Thyroid gland (tissue), 4 donors: ENCODE measurements at regions not wholly inside any gene's neighbourhood (a gene's known extent, or its start where the extent isn't known, plus 50 kb on each side); places are given as distances from the start of the nearest gene placed in this dataset.

Experiments used
- DNase-seq, 2 donors: peaks; one replicate each; pipeline ENCODE4 v3.0.0-alpha.2; 2019
- H3K27ac ChIP-seq, 3 donors: fragments of 200-600 bp; sonication (generic); 1 replicate in 2 of 3; 2 replicates in 1 of 3; pipeline ENCODE4 v1.5.1; 2016 to 2019; ENCODE audit warnings: mild to moderate bottlenecking in 1 of 3, moderate library complexity in 1 of 3
- H3K27me3 ChIP-seq: fragments of 200-600 bp; sonication (generic); one replicate; pipeline ENCODE4 v1.5.1; 2019
- H3K36me3 ChIP-seq, 2 donors: fragments of 200-600 bp; sonication (generic); one replicate each; pipeline ENCODE4 v1.5.1; 2016 to 2019
- H3K4me1 ChIP-seq, 2 donors: fragments of 200-600 bp; sonication (generic); one replicate each; pipeline ENCODE4 v1.5.1; 2017 to 2019
- H3K4me3 ChIP-seq, 3 donors: fragments of 200-600 bp; sonication (generic); replicated peaks in 1 of 3; 1 replicate in 2 of 3; 2 replicates in 1 of 3; pipeline ENCODE4 v1.5.1; 2016; ENCODE audit warnings: mild to moderate bottlenecking in 1 of 3
- H3K9me3 ChIP-seq: fragments of 200-600 bp; sonication (generic); one replicate; pipeline ENCODE4 v1.5.1; 2017
- POLR2A ChIP-seq, 2 donors: fragments of 450-650 bp; IDR thresholded peaks; one replicate each; pipeline ENCODE4 v1.6.1; 2017; ENCODE audit warnings: antibody characterized with exemption in 2 of 2, mild to moderate bottlenecking in 2 of 2, moderate library complexity in 1 of 2
- WGBS, 2 donors: methylation state at CpG; one replicate each; pipeline ENCODE4 v1.1.5; 2017; 5-methylcytosine and 5-hydroxymethylcytosine counted together
- intact Hi-C: fragments of 100-400 bp; cut with DNase I; formaldehyde crosslinking; loops from one replicate; pipeline ENCODE4 v1.15.1; 2023
- TF ChIP-seq, protein P1 (sequence below), 6 experiments: fragments of 200-600 bp in 3 of 6; fragments of 450-650 bp in 3 of 6; sonication (generic) in 3 of 6; IDR thresholded peaks; one replicate each; pipeline ENCODE4 v1.5.1; 2016 to 2019; ENCODE audit warnings: antibody characterized with exemption in 6 of 6, mild to moderate bottlenecking in 2 of 6, inconsistent platforms in 1 of 6, moderate library complexity in 1 of 6

DNA sequence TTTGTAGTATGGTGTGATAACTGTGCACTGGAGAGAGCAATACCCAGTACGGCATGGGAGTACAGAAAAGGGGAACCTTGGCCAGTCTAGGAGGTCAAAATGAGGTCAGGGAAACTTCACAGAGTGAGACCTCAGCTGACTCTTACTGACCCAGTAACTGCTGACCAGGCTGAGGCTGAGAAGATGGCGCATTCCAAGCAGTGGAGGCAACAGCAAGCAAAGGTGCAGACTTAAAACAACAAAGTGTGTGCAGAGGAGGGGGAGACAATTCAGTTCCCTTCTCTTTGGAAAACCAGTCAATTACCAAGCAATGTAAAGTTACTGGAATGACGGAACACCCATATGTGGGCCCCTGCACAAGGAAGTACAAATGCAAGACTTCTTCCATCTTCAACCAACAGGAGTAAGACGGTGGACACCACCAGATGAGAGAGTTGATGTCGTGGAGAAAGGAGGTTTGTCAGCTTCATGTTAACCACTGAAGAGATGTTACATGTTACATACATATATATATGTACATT, 54.6 kb upstream of the PRDX6 start:
- Histone ChIP-seq H3K4me3 (no peak overlapping the region), H3K36me3 (no peaks in the 10 kb centered on the region), H3K9me3 (no peaks in the 10 kb centered on the region), H3K4me1 (no peaks in the 10 kb centered on the region), H3K27me3 (no peaks in the 10 kb centered on the region), H3K27ac (no peak overlapping the region)
- intact Hi-C loops, result loop anchor here (10.0 kb wide), 2 partner anchors 292 to 402 kb away; partner anchors contain the start of genes CENPL, DARS2 and KLHL20
- DNase-seq, result no peak
- TF ChIP-seq, protein P1, sequence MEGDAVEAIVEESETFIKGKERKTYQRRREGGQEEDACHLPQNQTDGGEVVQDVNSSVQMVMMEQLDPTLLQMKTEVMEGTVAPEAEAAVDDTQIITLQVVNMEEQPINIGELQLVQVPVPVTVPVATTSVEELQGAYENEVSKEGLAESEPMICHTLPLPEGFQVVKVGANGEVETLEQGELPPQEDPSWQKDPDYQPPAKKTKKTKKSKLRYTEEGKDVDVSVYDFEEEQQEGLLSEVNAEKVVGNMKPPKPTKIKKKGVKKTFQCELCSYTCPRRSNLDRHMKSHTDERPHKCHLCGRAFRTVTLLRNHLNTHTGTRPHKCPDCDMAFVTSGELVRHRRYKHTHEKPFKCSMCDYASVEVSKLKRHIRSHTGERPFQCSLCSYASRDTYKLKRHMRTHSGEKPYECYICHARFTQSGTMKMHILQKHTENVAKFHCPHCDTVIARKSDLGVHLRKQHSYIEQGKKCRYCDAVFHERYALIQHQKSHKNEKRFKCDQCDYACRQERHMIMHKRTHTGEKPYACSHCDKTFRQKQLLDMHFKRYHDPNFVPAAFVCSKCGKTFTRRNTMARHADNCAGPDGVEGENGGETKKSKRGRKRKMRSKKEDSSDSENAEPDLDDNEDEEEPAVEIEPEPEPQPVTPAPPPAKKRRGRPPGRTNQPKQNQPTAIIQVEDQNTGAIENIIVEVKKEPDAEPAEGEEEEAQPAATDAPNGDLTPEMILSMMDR (IDR thresholded peaks at IDR 0.05), result no peak
- no peak for TF ChIP-seq POLR2A (IDR thresholded peaks at IDR 0.05)
- 62 to 64% methylated on average over 5 of the region's 5 CpGs for WGBS, 2 donors

DNA sequence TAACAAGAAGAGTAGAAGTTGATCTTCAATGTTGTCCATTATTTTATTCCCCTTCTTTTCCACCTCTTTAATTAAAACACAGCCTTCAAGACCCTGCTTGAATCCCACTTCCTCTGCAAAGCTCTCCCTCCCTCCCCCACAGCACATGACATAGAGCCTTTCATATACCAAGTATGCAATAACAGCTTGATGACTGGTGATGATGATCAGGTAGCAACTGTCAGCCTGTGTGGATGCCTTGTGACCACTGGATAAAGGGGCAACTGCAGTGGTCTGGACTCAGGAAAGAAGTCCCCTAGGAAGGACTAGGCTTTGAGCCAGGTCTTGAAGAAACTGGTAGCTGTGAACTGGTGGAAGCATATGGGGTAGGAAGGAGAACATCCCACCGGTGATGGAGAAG, 53.8 kb upstream of the PRDX6 start:
- Histone ChIP-seq H3K4me3 (no peak overlapping the region), H3K36me3 (no peaks in the 10 kb centered on the region), H3K4me1 (no peaks in the 10 kb centered on the region), H3K27ac (no peak overlapping the region), H3K27me3 (no peaks in the 10 kb centered on the region), H3K9me3 (no peaks in the 10 kb centered on the region)
- TF ChIP-seq, protein P1 (IDR thresholded peaks at IDR 0.05), result no peak
- TF ChIP-seq POLR2A (IDR thresholded peaks at IDR 0.05), result no peak
- 81 to 87% methylated on average over 1 of the region's 1 CpG for WGBS, 2 donors
- DNase-seq, result no peak
- intact Hi-C loops, result loop anchor here (10.0 kb wide), 2 partner anchors 292 to 402 kb away; partner anchors contain the start of genes CENPL, DARS2 and KLHL20

DNA sequence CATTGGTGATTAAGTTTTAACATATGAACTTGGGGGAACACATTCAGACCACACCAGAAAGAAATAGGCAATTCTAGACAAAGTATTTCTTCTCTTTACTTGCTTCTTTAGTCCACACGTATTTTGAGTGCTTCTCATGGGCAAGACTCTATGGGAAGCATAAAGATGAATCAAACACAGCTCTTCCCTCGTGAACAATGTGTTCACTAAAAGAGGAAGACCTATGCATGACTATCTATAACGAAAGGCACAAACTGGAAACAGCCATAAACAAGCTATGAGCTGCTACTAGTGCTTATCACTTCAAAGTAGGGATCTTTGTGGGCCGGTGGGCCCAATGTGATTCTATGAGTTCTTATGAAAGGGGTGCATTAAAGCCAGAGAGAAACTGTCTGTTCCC, 53.0 kb upstream of the PRDX6 start:
- Histone ChIP-seq H3K27me3 (no peaks in the 10 kb centered on the region), H3K36me3 (no peaks in the 10 kb centered on the region), H3K27ac (no peak overlapping the region), H3K9me3 (no peaks in the 10 kb centered on the region), H3K4me3 (no peak overlapping the region), H3K4me1 (peaks cover 0 to under 1% of the 10 kb centered on the region in 2 donors)
- TF ChIP-seq, protein P1 (IDR thresholded peaks at IDR 0.05), result no peak
- no peak for TF ChIP-seq POLR2A (IDR thresholded peaks at IDR 0.05)
- intact Hi-C loops, result loop anchor here (10.0 kb wide), 2 partner anchors 291 to 401 kb away; partner anchors contain the start of genes CENPL, DARS2 and KLHL20
- DNase-seq, result no peak
- 88% methylated on average over 4 of the region's 4 CpGs for WGBS, 2 donors

DNA sequence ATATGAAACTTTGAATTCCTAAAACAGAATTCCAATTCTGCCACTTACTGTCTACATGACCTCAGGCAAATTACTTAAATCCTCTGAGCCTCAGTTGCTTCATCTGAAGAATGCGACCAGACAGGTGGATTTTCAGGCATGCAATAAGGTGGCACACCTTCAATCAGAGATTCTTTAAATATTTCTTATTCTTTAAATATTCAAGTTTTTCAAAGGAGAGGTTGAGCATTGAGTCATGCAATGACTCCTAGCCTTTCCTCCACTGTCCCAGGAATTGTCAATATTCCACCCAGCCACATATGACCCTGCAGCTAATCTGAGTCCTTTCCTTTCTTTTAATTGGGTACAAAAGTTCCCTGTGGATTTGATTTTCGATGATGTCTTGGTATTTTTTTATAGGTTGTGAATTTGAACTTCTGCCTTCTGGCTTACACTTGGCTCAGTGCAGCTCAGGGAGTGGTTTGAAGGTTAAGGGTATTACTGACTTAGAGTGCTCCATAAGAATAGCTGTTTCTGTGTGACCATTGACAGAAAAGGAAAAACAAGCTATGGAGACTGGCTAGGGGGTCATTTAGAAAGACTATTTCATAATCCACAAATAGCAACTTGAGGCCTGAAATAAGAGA, 52.2 kb upstream of the PRDX6 start:
- WGBS, 2 donors, result 75 to 81% methylated on average over 2 of the region's 2 CpGs
- Histone ChIP-seq H3K27me3 (no peaks in the 10 kb centered on the region), H3K9me3 (no peaks in the 10 kb centered on the region), H3K36me3 (no peaks in the 10 kb centered on the region), H3K27ac (no peak overlapping the region), H3K4me3 (no peak overlapping the region), H3K4me1 (peaks cover 6 to 8% of the 10 kb centered on the region in 2 donors)
- intact Hi-C loops, result loop anchor here (10.0 kb wide), 2 partner anchors 290 to 400 kb away; partner anchors contain the start of genes CENPL, DARS2 and KLHL20
- TF ChIP-seq, protein P1 (IDR thresholded peaks at IDR 0.05), result no peak
- TF ChIP-seq POLR2A (IDR thresholded peaks at IDR 0.05), result no peak
- DNase-seq, result no peak

DNA sequence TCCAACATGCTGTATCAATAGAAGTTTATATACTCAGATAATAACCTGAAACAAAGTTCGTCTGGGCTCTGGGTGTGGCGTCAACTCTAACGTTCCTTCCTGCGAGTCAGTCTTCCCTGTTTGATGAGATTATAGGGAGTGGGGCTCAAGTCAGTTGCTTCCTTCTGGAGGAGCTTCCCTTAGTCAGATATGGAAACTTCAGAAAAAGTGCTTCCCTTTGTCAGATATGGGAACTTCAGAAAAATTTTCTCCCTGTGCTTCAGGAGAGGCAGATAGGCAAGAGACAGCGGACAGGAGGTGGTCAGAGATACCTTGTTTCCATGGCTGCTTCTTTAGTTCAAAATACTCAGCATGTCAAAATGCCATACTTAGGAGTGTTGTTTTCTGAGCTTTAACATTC, 51.1 kb upstream of the PRDX6 start:
- 82 to 88% methylated on average over 5 of the region's 5 CpGs for WGBS, 2 donors
- TF ChIP-seq POLR2A (IDR thresholded peaks at IDR 0.05), result no peak
- TF ChIP-seq, protein P1 (IDR thresholded peaks at IDR 0.05), result no peak
- no peak for DNase-seq
- Histone ChIP-seq H3K9me3 (no peaks in the 10 kb centered on the region), H3K27me3 (no peaks in the 10 kb centered on the region), H3K36me3 (no peaks in the 10 kb centered on the region), H3K27ac (no peak overlapping the region), H3K4me3 (no peak overlapping the region), H3K4me1 (peaks cover 10 to 13% of the 10 kb centered on the region in 2 donors)
- intact Hi-C loops, result loop anchor here (10.0 kb wide), 2 partner anchors 289 to 399 kb away; partner anchors contain the start of genes CENPL, DARS2 and KLHL20
